H4 (cell line): ENCODE measurements at regions not wholly inside any gene's neighbourhood (a gene's known extent, or its start where the extent isn't known, plus 50 kb on each side); places are given as distances from the start of the nearest gene placed in this dataset.

Experiments used
- DNase-seq: peaks from one replicate; pipeline ENCODE4 v3.0.0-alpha.2; 2015; ENCODE audit warnings: low spot score

DNA sequence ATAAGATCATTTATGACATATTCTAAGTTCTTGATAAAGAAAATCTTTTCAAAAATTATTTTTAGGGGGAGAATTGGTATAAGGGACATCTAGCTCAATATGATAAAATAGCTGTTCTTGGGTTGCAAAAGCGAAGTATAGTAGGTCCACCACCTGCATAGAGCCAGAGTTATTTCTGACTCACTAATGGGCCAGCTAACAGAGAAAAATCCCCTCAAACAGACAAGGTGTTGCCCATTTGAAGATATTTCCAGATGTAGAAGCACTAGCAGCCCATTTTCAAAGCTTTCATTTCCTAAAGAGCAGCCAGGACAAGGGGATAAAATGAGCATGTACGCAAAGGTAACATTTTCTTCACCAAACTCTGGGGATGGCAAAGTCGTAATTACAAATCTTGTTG lies 165.7 kb upstream of the FN1 start:
- DNase-seq, result no peak

DNA sequence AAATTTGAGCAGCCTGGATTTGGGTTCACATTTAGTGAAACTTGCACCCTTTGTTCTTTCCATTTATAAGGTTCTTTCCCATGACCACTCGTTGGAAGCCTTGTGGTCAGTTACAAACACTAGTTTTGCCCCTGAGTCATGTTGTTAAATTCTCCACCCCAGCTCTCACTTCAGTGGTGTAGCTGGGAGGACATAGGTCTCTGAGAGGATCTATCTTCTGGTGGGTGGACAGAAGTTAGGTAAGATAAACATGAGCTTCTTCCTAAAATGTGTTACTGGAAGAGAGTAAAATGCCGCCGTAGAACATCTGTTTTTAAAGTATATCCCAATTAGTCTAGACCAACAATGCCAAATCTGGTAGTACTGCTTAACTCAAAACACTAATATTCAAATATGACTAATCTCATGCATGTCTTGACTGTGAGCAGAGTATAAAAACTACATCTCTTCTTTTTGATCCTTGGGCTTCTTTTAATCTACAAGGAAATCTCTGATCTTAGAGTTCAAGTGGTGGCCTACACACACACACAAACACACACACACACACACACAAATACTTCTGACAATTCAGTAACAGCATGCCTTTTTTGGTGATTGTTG lies 162.6 kb upstream of the FN1 start:
- no peak for DNase-seq

DNA sequence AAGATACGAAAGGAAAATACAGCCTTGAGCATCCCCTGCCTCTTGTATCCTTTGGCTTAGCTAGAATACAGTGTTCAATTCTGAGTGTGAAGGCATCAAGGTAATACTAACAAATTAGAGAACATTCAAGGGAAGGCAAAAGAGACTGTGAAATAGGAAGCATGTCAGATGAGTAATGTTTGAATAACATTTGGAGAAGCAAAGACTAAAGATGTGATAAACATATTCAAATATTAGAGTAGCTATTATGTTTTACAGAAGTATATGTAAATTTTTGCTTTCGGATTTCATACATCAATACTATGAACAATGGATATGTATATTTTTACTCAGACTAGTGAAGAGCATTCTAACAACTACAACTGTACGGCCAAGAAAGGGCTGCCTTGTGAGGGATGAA lies 161.7 kb upstream of the FN1 start:
- no peak for DNase-seq

DNA sequence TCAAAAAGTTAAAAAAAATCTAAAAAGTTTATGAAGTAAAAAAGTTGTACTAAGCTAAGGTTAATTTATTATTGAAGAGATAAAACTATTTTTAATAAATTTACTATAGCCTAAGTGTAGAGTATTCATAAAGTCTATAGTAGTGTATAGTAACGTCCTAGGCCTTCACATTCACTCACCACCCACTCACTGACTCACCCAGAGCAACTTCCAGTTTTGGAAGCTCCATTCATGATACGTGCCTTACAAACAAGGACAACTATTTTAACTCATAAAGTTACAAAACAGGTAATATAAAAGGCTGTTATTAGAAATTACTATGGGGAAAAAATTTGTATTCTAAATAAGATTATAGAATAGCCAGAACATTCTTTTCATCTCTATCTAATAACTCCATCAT lies 158.9 kb upstream of the FN1 start:
- no peak for DNase-seq

DNA sequence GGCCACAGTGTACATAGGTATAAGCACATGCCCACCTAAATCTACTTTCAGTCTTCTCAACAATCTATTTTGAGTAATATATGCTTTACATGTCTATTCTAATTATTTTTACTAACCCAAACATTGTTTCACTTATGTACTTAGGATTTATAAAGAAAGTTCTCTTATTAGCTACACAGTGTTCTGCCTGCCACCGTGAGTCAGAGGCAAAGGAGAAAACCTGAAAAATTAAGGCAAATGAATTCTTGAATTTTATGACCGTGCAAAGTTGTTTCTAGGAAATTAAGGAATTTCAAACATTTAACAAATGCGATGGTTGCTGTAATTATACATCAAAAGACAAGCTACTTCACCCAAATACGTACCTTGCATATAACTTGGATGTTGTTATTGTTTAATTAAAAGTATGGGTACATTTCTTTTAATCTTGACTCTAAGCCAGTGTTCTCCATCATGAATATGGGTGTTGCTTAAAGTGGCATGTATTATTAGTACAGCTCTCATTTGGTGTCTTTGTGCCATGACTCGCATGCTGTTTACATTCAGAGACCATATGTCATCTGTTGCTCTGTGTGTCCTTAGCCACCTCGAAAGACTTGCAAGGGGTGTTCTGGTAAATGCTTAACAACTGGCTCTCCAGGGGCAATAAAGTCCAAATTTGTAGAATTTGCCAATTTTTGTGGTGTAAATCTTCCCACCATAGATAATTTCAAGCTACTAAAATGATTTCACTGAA lies 154.3 kb upstream of the FN1 start:
- no peak for DNase-seq

DNA sequence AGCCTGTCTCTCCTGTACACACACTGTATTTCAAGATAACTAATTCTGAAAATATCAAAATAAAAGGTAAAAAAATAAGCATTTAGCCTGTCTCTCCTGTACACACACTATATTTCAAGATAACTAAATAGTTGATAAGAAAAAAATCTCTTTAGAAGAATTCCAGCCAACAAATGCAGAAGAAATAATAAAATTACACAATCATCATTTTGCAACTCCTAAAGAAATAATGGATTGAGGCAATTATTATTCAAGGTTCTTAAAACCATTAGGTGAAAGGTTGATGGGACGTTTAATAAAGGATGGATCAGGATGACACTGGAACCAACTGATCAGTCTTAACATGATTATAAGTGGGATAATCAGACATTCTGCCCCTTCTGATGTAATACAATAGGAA lies 148.0 kb upstream of the FN1 start:
- DNase-seq, result no peak

DNA sequence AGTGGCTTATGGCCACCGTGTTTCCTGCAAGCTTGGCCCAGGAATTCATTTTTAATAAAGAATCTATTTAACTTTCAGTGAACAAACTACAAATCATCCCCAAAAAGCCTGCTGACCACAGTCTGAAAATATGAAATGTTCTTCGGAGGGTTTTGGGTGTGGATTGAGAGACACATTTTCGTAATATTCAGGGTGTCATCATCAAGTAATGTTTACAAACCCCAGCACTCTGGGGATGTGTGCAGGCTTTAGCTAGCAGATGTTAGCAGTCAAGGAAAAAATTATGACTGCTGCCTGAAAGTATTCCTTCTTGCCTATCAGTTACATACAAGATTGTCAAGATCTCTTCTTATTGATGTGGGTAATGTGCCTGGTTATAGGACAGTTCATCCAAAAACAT lies 143.9 kb upstream of the FN1 start:
- DNase-seq, result no peak

DNA sequence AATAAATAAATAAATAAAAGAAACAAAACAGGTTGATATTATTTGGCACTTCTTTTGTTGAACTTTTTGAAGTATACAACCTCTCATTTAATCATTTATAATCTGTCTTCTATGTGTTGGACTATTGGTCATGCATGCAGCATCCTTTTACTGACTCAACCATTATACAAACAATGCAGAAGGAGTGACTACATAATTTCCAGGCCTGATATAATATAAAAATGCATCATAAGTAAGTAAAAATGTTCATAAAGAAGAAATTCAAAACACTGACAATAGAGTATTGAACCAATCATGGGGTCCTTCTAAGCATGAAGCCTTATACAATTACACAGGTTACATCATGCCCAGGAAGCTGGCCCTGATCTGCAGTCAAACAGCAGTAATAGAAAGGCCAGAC lies 141.5 kb upstream of the FN1 start:
- DNase-seq, result no peak

DNA sequence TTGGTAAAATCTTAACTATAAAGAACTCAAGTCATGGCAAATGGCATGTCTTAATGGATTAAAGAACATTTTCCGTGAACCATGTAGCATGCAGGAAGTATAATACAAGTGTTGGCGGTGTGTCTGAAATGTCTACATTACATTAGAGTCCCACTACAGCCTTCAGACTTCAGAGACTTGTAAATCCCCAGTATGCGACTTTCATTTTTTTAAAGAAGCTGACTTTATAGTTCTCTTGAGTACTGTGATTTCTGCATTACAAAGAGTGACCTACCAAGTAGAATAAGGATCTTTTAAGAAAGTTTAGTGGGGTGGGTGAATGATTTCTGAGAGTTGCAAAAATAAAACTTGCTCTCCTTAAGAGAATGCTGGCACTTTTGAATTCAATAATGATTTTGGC lies 140.7 kb upstream of the FN1 start:
- no peak for DNase-seq

DNA sequence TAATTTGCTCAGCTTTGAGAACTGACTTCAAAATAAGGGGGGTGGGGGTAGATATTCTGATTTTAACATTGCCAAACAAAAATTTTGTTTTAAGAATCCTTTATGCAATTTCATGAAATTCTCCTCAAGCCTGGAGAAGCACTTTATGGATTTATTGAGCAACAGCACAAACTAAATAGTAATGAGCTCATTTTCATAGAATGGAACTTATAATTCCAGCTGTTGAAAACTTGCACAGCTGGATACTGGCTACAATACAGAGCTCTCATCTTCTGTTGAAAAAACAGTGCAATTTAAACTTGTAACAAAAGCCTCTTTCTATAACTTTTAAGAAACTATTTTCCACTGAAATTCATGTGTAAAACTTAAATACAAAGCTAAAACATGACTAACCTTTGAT lies 137.6 kb upstream of the FN1 start:
- no peak for DNase-seq

DNA sequence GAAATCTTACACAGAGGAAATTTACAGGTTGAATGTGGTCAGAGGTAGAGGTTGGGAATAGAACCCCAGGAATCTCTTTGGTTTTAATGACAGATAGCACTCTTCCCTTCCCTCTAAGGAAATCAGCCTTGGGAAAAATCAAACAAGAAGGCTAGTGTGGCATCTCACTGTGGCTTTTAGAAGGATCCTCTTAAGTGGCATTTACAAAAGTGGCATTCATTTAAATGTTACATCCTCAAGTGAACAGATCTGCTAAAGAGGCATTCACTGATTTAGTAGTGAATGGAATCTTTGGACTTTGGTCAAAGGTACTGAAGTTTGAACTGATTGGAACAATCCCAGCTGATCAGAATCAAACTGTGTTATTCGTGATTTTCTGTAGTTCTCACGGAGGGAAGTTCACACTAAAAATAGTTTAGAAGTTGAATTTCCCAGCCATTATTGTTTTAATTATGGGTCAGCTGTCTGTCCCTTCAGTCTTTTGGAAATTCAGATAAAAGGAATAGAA lies 136.5 kb upstream of the FN1 start:
- no peak for DNase-seq

DNA sequence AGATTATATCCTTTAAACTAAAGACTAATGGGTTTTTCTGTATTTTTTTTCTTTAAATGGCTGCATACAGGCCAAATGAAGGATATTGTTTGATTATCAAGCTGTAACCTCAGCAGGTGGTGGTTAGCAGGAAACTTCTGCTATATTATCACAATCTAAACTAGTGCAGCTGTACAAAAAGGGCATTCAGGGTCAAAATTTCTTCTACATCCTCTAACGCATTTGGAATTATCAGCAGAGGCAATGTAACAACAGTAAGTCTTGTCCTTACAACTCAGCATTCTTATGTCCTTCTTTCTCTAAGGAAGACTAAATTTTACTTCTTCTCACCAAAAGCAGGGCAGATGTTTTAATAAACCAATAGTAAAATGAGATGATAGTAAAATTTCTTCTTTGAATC lies 135.8 kb upstream of the FN1 start:
- no peak for DNase-seq

DNA sequence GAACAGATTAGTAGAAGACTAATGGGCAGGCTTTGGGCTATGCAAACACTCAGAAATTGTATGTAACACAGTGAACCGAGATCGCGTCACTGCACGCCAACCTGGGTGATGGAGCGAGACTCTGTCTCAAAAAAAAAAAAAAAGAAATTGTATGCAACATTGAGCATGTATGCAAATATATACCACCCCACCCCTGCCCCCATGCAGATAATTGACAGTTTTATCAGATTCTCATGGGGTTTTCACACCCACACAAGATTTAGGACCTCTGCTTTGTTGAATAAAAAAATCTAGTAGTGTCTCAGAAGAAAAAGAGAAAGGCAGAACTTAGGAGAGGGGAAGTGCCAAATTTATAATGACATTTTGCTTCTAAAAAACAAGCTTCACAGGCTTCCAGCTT lies 131.6 kb upstream of the FN1 start:
- no peak for DNase-seq

DNA sequence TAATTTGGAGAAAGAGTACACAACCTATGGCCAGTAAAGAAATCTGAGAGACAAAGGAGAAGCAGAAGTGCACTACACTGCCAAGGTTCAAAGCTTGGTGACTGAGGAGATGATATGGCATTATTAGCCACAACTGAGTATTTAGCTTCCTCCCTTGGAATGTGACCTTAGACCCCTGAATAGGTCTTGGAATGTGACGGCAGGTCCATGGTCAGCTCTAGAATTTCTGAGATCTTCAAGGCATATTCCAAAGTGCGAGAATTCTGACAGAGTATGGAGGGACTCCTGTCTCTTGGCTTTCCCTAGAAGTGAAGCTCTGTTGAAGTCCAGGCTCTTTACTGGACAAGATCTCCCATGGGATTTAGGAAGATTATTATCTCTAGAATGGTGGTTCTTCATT lies 130.0 kb upstream of the FN1 start:
- no peak for DNase-seq

DNA sequence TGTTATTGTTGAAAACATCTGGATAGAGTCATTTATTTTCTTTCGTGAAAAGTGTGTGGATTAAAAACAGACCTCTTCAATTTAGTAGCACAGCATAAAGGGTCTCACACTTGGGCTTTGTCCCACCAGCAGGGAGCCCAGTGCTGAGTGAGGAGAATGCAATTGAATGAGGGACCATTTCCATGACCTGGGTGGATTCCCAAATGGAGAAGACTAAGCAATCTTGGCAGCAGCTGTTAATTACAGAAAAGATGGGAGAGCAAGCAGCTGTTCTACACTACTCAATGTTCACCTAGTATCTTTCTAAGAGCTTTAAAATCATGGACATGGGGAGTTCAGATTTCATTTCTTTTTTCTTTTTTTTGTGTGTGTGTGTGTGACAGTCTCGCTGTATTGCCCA lies 121.8 kb upstream of the FN1 start:
- DNase-seq, result no peak

DNA sequence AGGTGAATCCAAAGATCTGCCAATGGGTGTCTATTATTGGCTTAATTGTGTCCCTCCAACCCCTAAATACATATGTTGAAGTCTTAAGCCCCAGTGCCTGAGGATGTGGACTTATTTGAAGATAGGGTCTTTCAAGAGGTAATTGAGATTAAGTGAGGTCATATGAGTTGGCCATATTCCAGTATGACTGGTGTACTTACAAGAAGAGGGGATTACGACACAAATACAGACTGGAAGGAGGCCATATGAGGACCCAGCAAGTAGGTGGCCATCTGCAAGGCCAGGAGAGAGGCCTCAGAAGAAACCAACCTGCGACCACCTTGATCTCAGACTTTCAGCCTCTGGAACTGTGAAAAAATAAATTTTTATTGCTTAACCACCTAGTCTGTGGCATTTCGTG lies 121.1 kb upstream of the FN1 start:
- peak; percentile 17 for DNase-seq

DNA sequence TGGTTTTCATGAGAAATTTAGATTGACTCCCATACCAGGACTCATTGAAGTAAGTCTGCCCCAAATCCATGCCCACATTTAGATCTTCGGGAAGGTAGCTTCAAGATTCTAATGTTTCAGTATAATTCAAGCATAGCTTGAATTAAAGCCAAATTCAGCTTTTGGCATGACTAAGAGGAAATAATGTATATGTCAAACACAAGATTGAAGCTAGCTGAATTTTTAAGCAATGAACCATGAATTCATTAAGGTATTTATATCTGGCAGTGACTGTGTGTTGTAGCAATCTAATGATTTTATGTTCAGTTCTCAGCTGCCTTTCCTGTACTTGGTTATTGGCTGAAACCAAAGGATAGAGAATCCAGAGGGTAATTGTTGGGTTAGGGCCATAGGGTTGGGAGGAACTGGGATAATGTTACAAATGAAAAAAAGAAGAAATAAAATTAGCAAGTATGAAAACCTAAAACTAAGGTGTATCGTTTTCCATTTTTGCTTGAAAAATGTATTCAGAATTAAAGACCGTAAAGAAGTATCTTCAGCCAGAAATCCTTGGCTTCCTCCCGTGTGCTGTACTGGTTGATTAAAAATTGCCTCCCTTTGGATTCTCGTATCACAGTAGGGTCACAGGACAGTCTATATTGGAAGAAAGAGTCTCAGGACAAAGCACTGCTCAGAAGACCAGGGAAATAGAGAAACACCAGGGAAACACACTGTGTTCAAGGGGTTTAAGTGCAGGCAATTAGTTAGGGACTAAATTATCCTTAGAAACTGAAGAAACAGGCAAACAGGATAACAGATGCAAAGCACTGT lies 119.0 kb upstream of the FN1 start:
- DNase-seq, result no peak

DNA sequence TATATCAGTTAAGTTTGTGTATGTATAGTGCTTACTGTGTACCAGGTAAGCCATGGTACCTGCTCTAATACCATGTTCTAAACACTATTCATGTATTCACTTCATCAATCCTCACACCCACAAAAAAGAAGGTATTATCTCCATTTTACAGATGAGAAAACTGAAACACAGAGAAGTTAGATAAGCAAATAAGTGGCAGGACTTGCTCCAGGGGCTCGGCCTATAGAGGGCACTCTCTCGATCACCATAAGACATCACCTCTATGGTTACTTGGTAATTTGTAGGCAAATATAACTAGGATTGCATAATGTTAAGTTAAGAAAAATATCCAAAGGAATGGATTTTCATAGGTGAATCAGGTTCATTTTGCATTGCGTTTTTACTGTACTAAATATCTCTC lies 118.1 kb upstream of the FN1 start:
- DNase-seq, result no peak

DNA sequence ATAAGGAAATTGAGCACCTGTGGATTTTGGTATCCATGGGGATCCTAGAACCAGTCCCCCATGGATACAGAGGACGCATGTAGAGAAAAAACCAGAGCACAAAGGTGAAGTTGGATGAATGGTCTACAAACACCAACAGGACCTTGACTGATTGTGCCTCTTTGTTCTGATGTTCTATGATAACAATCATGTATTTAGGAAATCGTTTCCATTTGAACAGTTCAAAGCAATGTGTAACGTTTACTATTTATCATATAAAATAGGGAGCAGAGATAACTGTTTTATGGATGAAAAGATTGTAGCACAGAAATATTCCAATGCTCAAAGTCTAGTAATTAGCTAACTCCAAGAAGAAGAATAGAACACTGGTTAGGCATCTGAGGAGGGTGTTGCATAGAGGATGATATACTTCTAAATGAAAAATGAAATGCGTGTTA lies 116.3 kb upstream of the FN1 start:
- no peak for DNase-seq

DNA sequence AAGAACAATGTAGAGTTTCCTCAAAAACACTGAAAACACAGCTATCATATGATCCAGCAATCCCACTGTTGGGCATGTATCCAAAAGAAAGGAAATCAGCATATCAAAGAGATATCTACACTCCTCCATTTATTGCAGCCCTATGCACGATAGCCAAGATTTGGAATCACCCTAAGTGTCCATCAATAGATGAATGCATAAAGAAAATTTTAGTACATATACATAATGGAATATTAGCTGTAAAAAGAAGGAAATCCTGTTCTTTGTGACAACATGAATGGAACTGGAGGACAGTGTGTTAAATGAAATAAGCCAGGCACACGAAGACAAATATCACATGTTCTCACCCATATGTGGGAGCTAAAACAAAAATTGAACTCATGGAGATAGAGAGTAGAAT lies 114.5 kb upstream of the FN1 start:
- DNase-seq, result no peak

DNA sequence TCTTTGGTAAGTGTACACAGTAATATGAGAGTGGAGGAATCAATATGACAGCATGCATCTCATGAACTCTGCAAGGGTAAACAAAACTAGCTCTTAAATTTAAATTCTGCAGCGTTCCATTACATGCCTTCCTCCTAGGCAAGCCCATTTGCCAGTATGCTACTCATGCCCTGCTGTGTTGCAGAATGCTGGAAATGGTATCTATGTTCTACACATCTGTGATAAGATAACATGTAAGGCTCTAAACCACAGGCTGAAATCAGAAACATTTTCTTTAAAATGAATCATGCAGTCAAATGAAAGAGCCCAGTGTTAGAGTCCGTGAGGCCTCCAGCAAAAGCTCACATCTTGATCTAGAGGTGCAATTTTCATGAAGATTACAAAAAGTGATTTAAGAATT lies 112.8 kb upstream of the FN1 start:
- no peak for DNase-seq

DNA sequence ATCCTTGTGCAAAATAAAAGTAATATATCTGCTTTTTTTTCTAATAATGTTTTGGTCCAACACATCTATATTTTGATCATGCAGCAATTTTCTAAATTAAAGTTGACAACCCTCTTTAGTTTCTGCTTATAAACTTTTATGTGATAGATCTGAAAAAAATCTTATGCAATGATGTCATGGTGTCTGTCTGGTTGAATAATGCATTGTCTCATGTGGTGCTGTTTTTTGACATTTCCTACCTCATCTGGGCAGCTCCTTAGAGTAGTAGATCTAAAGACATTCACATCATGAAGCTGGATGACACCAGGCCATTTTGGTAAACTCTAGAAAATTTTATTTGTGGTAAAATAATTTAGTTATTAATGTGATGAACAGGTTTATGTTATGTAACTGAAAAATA lies 106.8 kb upstream of the FN1 start:
- no peak for DNase-seq

DNA sequence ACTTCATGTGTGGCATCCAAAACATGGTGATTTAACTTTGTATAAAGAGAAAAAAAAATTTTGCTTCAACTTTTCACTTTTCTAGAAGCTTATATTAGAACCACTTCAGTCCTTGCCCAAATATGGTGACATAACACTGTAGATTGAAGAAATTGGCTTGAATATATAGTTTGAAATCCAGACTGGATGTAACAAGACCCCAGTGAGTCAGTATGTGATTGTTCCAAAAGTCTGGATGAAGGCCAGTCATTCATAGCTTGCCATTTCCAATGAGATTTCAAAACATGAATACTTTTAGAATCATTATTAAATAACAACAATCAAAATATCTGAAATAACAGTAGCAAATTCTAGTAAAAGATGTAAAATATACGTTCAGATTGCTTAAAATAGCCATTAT lies 104.8 kb upstream of the FN1 start:
- DNase-seq, result peak; percentile 39
